ENCODE measurements at regions not wholly inside any gene's neighbourhood (a gene's known extent, or its start where the extent isn't known, plus 50 kb on each side); places are given as distances from the start of the nearest gene placed in this dataset.
"Not testable (repeated sequence)": the region's sequence is repeated elsewhere in the genome, so short reads cannot be mapped to it uniquely, and the experiment has no call there.

GRCh38 chr2:175244697-175245096 is 63.2 kb upstream of the ATP5MC3 start:
- no peak for DNase-seq
- Mint-ChIP-seq H3K36me3 (ENCODE audit: unreplicated experiment) (peaks cover 6% of the 10 kb centered on the region), H3K27ac (ENCODE audit: unreplicated experiment) (no peak overlapping the region), H3K9me3 (ENCODE audit: unreplicated experiment) (no peaks in the 10 kb centered on the region), H3K4me1 (ENCODE audit: low read depth, unreplicated experiment) (no peaks in the 10 kb centered on the region), H3K27me3 (ENCODE audit: unreplicated experiment) (no peaks in the 10 kb centered on the region), H3K4me3 (ENCODE audit: unreplicated experiment) (no peak overlapping the region)
- TF ChIP-seq, protein P1, sequence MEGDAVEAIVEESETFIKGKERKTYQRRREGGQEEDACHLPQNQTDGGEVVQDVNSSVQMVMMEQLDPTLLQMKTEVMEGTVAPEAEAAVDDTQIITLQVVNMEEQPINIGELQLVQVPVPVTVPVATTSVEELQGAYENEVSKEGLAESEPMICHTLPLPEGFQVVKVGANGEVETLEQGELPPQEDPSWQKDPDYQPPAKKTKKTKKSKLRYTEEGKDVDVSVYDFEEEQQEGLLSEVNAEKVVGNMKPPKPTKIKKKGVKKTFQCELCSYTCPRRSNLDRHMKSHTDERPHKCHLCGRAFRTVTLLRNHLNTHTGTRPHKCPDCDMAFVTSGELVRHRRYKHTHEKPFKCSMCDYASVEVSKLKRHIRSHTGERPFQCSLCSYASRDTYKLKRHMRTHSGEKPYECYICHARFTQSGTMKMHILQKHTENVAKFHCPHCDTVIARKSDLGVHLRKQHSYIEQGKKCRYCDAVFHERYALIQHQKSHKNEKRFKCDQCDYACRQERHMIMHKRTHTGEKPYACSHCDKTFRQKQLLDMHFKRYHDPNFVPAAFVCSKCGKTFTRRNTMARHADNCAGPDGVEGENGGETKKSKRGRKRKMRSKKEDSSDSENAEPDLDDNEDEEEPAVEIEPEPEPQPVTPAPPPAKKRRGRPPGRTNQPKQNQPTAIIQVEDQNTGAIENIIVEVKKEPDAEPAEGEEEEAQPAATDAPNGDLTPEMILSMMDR (IDR thresholded peaks at IDR 0.05; ENCODE audit: partially characterized antibody, unreplicated experiment), result no peak

DNA sequence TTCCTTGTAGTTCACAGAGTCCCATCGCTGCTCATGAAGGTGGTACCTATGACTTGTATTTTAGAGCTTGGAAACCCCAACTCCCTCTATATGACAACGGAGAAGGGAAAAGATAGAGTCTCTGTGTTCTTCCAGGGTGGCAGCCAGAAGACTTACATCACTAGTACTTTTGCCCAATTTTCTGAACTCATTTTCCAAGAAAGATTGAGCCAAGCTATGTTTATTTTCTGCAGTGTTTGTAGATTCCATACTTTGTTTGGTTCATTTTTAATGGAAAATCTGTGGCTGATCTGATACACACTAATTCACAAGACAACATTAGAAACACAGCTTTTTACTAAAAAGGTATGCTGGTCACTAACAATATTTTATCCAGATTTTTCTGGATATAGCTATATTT is 60.2 kb upstream of the ATP5MC3 start:
- peaks cover 2% of the 10 kb centered on the region for H3K27me3 Mint-ChIP-seq (ENCODE audit: unreplicated experiment)
- no peak overlapping the region for H3K4me3 Mint-ChIP-seq (ENCODE audit: unreplicated experiment)
- TF ChIP-seq, protein P1 (IDR thresholded peaks at IDR 0.05; ENCODE audit: partially characterized antibody, unreplicated experiment), result no peak
- H3K4me1 Mint-ChIP-seq (ENCODE audit: low read depth, unreplicated experiment), result no peaks in the 10 kb centered on the region
- H3K27ac Mint-ChIP-seq (ENCODE audit: unreplicated experiment), result no peak overlapping the region
- H3K9me3 Mint-ChIP-seq (ENCODE audit: unreplicated experiment), result peaks cover 2% of the 10 kb centered on the region
- no peak for DNase-seq
- peaks cover 23% of the 10 kb centered on the region for H3K36me3 Mint-ChIP-seq (ENCODE audit: unreplicated experiment)

- H3K4me3 Mint-ChIP-seq (ENCODE audit: unreplicated experiment); DNase-seq; H3K4me1 Mint-ChIP-seq (ENCODE audit: low read depth, unreplicated experiment); H3K27ac Mint-ChIP-seq (ENCODE audit: unreplicated experiment); H3K9me3 Mint-ChIP-seq (ENCODE audit: unreplicated experiment); H3K27me3 Mint-ChIP-seq (ENCODE audit: unreplicated experiment): not testable (repeated sequence)
- peaks cover 23% of the 10 kb centered on the region for H3K36me3 Mint-ChIP-seq (ENCODE audit: unreplicated experiment)
These were observed 58.5 kb upstream of the ATP5MC3 start for GRCh38 chr2:175240033-175240432.

DNA sequence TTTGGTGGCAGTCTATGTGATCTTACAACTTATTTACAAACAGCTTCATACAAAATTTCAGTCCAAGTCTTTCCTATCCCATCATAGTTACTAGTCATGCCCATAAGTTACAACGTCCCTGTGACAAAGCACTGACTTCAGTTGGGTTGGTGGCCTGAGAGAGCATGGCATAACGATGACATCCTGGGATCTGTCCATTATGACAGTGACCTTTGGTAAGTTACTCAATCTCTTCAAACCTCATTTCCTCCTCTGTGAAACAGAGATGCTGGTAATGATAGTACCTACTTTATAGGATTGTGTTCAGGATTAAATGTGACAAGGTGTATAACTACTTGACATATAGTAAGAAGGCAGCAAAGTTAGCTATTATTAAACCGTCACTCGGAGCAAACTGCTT is 55.4 kb upstream of the ATP5MC3 start:
- H3K27ac Mint-ChIP-seq (ENCODE audit: unreplicated experiment), result no peak overlapping the region
- peaks cover 2% of the 10 kb centered on the region for H3K27me3 Mint-ChIP-seq (ENCODE audit: unreplicated experiment)
- no peak for DNase-seq
- TF ChIP-seq, protein P1 (IDR thresholded peaks at IDR 0.05; ENCODE audit: partially characterized antibody, unreplicated experiment), result no peak
- no peak overlapping the region for H3K4me3 Mint-ChIP-seq (ENCODE audit: unreplicated experiment)
- peaks cover 6% of the 10 kb centered on the region for H3K4me1 Mint-ChIP-seq (ENCODE audit: low read depth, unreplicated experiment)
- peaks cover 23% of the 10 kb centered on the region for H3K36me3 Mint-ChIP-seq (ENCODE audit: unreplicated experiment)
- peaks cover 5% of the 10 kb centered on the region for H3K9me3 Mint-ChIP-seq (ENCODE audit: unreplicated experiment)

GRCh38 chr2:175234650-175235049 is 53.1 kb upstream of the ATP5MC3 start:
- H3K36me3 Mint-ChIP-seq (ENCODE audit: unreplicated experiment), result peaks cover 17% of the 10 kb centered on the region
- H3K27me3 Mint-ChIP-seq (ENCODE audit: unreplicated experiment), result peaks cover 2% of the 10 kb centered on the region
- no peak overlapping the region for H3K4me3 Mint-ChIP-seq (ENCODE audit: unreplicated experiment)
- no peak overlapping the region for H3K27ac Mint-ChIP-seq (ENCODE audit: unreplicated experiment)
- TF ChIP-seq, protein P1 (IDR thresholded peaks at IDR 0.05; ENCODE audit: partially characterized antibody, unreplicated experiment), result no peak
- H3K9me3 Mint-ChIP-seq (ENCODE audit: unreplicated experiment), result peaks cover 5% of the 10 kb centered on the region
- no peak for DNase-seq
- peaks cover 6% of the 10 kb centered on the region for H3K4me1 Mint-ChIP-seq (ENCODE audit: low read depth, unreplicated experiment)

DNA sequence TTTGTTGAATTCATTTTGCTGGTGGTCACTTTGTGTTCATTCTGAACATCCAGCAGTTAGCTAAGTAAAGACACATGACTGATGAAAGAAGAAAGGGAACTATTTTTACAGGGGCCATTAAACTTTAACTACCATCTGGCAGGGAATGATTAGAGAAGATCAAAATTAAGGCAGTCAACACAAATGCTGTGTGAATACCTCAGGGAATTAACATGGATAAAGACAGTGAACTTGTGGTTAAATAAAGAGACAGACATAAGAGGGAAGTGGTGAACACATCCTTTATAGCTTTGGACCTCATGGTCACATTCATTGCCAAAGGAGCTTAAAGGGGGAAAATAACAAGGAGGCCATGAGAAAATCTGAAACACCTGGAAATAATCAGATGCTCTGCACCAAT is 52.6 kb upstream of the ATP5MC3 start:
- TF ChIP-seq, protein P1 (IDR thresholded peaks at IDR 0.05; ENCODE audit: partially characterized antibody, unreplicated experiment), result no peak
- H3K27ac Mint-ChIP-seq (ENCODE audit: unreplicated experiment), result no peak overlapping the region
- peaks cover 2% of the 10 kb centered on the region for H3K27me3 Mint-ChIP-seq (ENCODE audit: unreplicated experiment)
- peaks cover 6% of the 10 kb centered on the region for H3K4me1 Mint-ChIP-seq (ENCODE audit: low read depth, unreplicated experiment)
- no peak overlapping the region for H3K4me3 Mint-ChIP-seq (ENCODE audit: unreplicated experiment)
- no peak for DNase-seq
- peaks cover 4% of the 10 kb centered on the region for H3K9me3 Mint-ChIP-seq (ENCODE audit: unreplicated experiment)
- H3K36me3 Mint-ChIP-seq (ENCODE audit: unreplicated experiment), result peaks cover 17% of the 10 kb centered on the region
